ENCODE measurements at regions not wholly inside any gene's neighbourhood (a gene's known extent, or its start where the extent isn't known, plus 50 kb on each side); places are given as distances from the start of the nearest gene placed in this dataset. TPM values are rescaled to one million over a fixed set of nuclear protein-coding genes. Genes with fewer than 3 reads are reported as not detected.

Small RNA genes lying in the stretch of these regions (small RNA-seq; reads per million reads assigned to genes)
- gene AC234064.1 (ENCODE audit: insufficient read depth): not detected

Measured in neuronal stem cell (in vitro differentiated cells).